ENCODE measurements at regions not wholly inside any gene's neighbourhood (a gene's known extent, or its start where the extent isn't known, plus 50 kb on each side); places are given as distances from the start of the nearest gene placed in this dataset.

DNA sequence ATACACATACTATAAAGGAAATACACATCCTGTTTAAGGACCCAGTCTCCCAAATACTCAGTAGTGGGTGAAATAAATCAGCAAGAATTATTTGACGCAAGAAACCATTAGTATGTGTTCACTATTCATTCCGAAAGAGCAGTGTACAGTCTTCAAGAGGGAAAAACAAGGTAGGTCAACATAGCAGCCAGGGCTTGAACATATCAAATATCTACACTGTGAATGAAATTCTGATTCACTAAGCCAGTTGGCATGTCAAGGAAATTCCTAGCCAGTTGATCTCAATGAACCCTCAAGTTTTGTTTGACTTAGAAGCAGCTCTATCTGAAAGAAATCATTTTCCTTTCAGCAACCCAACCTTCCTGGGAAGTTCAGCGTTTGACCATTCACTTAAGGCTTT is 99.0 kb downstream of the CNTN3 start:
- TF ChIP-seq, protein P1, sequence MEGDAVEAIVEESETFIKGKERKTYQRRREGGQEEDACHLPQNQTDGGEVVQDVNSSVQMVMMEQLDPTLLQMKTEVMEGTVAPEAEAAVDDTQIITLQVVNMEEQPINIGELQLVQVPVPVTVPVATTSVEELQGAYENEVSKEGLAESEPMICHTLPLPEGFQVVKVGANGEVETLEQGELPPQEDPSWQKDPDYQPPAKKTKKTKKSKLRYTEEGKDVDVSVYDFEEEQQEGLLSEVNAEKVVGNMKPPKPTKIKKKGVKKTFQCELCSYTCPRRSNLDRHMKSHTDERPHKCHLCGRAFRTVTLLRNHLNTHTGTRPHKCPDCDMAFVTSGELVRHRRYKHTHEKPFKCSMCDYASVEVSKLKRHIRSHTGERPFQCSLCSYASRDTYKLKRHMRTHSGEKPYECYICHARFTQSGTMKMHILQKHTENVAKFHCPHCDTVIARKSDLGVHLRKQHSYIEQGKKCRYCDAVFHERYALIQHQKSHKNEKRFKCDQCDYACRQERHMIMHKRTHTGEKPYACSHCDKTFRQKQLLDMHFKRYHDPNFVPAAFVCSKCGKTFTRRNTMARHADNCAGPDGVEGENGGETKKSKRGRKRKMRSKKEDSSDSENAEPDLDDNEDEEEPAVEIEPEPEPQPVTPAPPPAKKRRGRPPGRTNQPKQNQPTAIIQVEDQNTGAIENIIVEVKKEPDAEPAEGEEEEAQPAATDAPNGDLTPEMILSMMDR (IDR thresholded peaks at IDR 0.05) = no peak
- TF ChIP-seq POLR2AphosphoS5 (IDR thresholded peaks at IDR 0.05) (no peak), EP300 (IDR thresholded peaks at IDR 0.05) (no peak), POLR2A (IDR thresholded peaks at IDR 0.05) (no peak)

All from upper lobe of left lung (tissue), 4 donors.